Parathyroid adenoma (tissue), 2 donors: ENCODE measurements at regions not wholly inside any gene's neighbourhood (a gene's known extent, or its start where the extent isn't known, plus 50 kb on each side); places are given as distances from the start of the nearest gene placed in this dataset.

Experiments
- H2AFZ ChIP-seq: fragments of 300-600 bp; sonication (generic); one replicate; pipeline ENCODE4 v1.7.0; 2017; ENCODE audit warnings: antibody characterized with exemption, mild to moderate bottlenecking
- H3K27ac ChIP-seq: fragments of 300-600 bp; sonication (generic); one replicate; pipeline ENCODE4 v1.7.0; 2017
- H3K27me3 ChIP-seq: fragments of 300-600 bp; sonication (generic); one replicate; pipeline ENCODE4 v1.7.0; 2017; ENCODE audit warnings: low read length; ENCODE audit not compliant: control insufficient read depth, insufficient read depth
- H3K36me3 ChIP-seq: fragments of 300-600 bp; sonication (generic); one replicate; pipeline ENCODE4 v1.7.0; 2017; ENCODE audit warnings: low read length; ENCODE audit not compliant: control insufficient read depth, insufficient read depth
- H3K4me1 ChIP-seq: fragments of 300-600 bp; sonication (generic); one replicate; pipeline ENCODE4 v1.7.0; 2017; ENCODE audit warnings: control low read depth
- H3K4me2 ChIP-seq: fragments of 300-600 bp; sonication (generic); one replicate; pipeline ENCODE4 v1.7.0; 2017; ENCODE audit warnings: low read length
- H3K4me3 ChIP-seq: fragments of 300-600 bp; sonication (generic); one replicate; pipeline ENCODE4 v1.7.0; 2017; ENCODE audit warnings: low read depth, low read length
- H3K79me2 ChIP-seq: fragments of 300-600 bp; sonication (generic); one replicate; pipeline ENCODE4 v1.7.0; 2017; ENCODE audit warnings: control low read depth
- H3K9ac ChIP-seq: fragments of 300-600 bp; sonication (generic); one replicate; pipeline ENCODE4 v1.7.0; 2017; ENCODE audit warnings: mild to moderate bottlenecking
- H3K9me3 ChIP-seq: fragments of 300-600 bp; sonication (generic); one replicate; pipeline ENCODE4 v1.7.0; 2017; ENCODE audit warnings: low read length; ENCODE audit not compliant: control insufficient read depth
- TF ChIP-seq, protein P1 (sequence below): fragments of 300-600 bp; sonication (generic); IDR thresholded peaks from one replicate; pipeline ENCODE4 v1.7.0; 2017; ENCODE audit warnings: antibody characterized with exemption, mild to moderate bottlenecking
- donor health status: primary hyperparathyroidism.

GRCh38 chr7:137078781-137079180 lies 210.3 kb downstream of the CHRM2 start:
- Histone ChIP-seq H3K4me2 (no peak overlapping the region), H3K4me3 (no peak overlapping the region), H3K27me3 (no peaks in the 10 kb centered on the region), H3K79me2 (no peaks in the 10 kb centered on the region), H3K27ac (no peak overlapping the region), H3K9me3 (no peaks in the 10 kb centered on the region), H2AFZ (no peak overlapping the region), H3K36me3 (no peaks in the 10 kb centered on the region), H3K9ac (no peak overlapping the region), H3K4me1 (no peaks in the 10 kb centered on the region)
- TF ChIP-seq, protein P1, sequence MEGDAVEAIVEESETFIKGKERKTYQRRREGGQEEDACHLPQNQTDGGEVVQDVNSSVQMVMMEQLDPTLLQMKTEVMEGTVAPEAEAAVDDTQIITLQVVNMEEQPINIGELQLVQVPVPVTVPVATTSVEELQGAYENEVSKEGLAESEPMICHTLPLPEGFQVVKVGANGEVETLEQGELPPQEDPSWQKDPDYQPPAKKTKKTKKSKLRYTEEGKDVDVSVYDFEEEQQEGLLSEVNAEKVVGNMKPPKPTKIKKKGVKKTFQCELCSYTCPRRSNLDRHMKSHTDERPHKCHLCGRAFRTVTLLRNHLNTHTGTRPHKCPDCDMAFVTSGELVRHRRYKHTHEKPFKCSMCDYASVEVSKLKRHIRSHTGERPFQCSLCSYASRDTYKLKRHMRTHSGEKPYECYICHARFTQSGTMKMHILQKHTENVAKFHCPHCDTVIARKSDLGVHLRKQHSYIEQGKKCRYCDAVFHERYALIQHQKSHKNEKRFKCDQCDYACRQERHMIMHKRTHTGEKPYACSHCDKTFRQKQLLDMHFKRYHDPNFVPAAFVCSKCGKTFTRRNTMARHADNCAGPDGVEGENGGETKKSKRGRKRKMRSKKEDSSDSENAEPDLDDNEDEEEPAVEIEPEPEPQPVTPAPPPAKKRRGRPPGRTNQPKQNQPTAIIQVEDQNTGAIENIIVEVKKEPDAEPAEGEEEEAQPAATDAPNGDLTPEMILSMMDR, result no peak

DNA sequence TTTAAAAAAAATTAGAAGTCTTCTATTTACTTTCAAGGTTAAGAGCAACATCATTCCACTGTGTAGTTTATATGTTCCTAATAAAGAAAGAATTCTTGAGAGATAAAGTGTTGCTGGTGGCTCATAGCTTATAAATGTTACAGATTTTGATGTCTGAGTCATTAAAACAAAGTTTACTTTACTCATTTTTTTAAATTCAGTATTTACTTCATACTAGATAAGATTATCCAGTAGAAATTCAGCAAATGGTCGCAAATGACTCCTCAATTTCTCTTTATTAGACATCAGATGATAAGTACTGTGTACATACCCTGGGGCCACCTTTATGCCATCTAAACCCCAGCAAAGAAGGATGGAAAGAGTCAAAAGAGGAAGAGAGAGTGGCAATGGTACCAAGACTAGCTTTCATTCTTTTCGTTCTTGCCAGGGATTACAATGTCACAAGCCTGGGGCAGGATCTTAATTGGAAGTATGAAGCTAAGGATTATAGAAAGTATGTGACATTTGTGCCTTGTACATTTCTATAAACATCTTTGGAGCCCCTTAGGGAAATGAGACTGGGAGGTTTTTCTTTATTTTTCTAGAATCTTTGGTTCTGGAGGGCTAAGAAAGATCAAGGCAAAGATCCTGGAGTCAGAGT lies 206.1 kb downstream of the CHRM2 start:
- Histone ChIP-seq H3K9ac (no peak overlapping the region), H3K36me3 (no peaks in the 10 kb centered on the region), H3K27ac (no peak overlapping the region), H3K4me1 (no peaks in the 10 kb centered on the region), H2AFZ (no peak overlapping the region), H3K9me3 (no peaks in the 10 kb centered on the region), H3K79me2 (no peaks in the 10 kb centered on the region), H3K4me2 (no peak overlapping the region), H3K27me3 (no peaks in the 10 kb centered on the region), H3K4me3 (no peak overlapping the region)
- TF ChIP-seq, protein P1, result no peak

GRCh38 chr7:137073571-137074325 lies 205.3 kb downstream of the CHRM2 start:
- Histone ChIP-seq H3K4me2 (no peak overlapping the region), H3K27me3 (no peaks in the 10 kb centered on the region), H3K4me1 (no peaks in the 10 kb centered on the region), H2AFZ (no peak overlapping the region), H3K4me3 (no peak overlapping the region), H3K9ac (no peak overlapping the region), H3K36me3 (no peaks in the 10 kb centered on the region), H3K9me3 (no peaks in the 10 kb centered on the region), H3K79me2 (no peaks in the 10 kb centered on the region), H3K27ac (no peak overlapping the region)
- TF ChIP-seq, protein P1, result no peak
